Mucosa of descending colon (tissue), 3 donors: ENCODE measurements at regions not wholly inside any gene's neighbourhood (a gene's known extent, or its start where the extent isn't known, plus 50 kb on each side); places are given as distances from the start of the nearest gene placed in this dataset.

Source experiments
- ATAC-seq: fragments of 200-7000 bp; cut with Tn5 transposase; one replicate; pipeline ENCODE4 v1.9.1; 2020; ENCODE audit warnings: mild to moderate bottlenecking, moderate library complexity
- DNase-seq, 3 donors: peaks; one replicate each; pipeline ENCODE4 v3.0.0-alpha.2; 2020
- H3K36me3 ChIP-seq: fragments of 200-600 bp; one replicate; pipeline ENCODE4 v1.8.0; 2021; ENCODE audit warnings: low read depth, mild to moderate bottlenecking
- H3K4me1 ChIP-seq: fragments of 200-600 bp; one replicate; pipeline ENCODE4 v1.8.0; 2021; ENCODE audit warnings: low read depth, mild to moderate bottlenecking
- H3K4me3 ChIP-seq: fragments of 200-600 bp; one replicate; pipeline ENCODE4 v1.8.0; 2021; ENCODE audit warnings: mild to moderate bottlenecking
- H3K9me3 ChIP-seq: fragments of 200-600 bp; one replicate; pipeline ENCODE4 v1.8.0; 2021; ENCODE audit warnings: mild to moderate bottlenecking
- intact Hi-C, 2 donors: fragments of 100-400 bp; cut with DNase I in 1 of 2; cut with micrococcal nuclease in 1 of 2; formaldehyde crosslinking; loops; one replicate each; pipeline versions ENCODE4 v1.11.0 to v1.11.1; 2022; cut with DNase I, micrococcal nuclease
- TF ChIP-seq, protein P1 (sequence below): fragments of 200-600 bp; IDR thresholded peaks from one replicate; pipeline ENCODE4 v1.8.0; 2022; ENCODE audit warnings: antibody characterized with exemption, mild to moderate bottlenecking
- donor health status: DM: no; HTN: no; CAD: no; lungs with moderate emphysema.
- donor health status: DM: no; HTN: no; CAD: no.
- donor health status: DM: no; HTN: yes; CAD: no.

DNA sequence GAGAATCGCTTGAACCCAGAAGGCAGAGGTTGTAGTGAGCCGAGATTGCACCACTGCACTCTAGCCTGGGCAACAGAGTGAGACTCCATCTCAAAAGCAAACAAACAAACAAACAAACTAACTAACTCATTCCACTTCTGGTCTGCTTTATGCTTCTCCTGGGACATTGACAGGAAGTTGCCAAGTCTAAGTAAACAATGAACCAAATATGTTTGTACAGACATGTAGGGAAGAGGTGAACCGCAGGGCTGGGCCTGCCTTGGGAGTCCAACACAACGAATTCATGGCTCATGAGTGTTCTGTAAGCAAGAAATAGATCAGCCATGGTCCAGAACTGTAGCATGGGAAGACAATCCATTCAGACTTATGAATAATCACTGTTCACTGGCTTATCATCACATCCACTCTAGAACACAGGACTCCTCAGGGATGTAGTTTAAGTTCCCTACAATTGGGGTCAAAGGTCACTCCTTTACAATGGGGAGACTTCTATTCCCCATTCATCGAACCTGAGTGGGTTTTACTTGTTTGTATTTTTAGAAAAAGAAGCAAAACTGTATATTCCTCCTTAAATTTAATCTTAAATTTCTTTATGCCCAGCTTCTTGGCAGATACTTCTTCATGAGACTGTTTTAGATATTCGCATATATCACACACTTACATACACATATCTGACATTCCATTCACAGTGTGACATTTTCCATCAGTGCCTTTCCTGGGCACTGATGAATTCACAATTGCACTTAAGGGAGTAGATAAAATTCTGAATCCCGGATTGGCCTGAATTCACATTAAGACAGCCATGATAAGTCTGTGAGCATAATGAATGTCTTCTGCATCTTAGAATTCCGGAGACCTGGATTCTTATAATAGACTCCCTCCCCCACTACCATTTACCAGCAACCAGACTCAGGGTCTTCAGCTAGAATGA is 159.1 kb upstream of the EEPD1 start:
- Histone ChIP-seq H3K36me3 (no peaks in the 10 kb centered on the region), H3K4me3 (no peak overlapping the region), H3K4me1 (no peaks in the 10 kb centered on the region), H3K9me3 (no peaks in the 10 kb centered on the region)
- intact Hi-C loops, result no loop called here
- TF ChIP-seq, protein P1, sequence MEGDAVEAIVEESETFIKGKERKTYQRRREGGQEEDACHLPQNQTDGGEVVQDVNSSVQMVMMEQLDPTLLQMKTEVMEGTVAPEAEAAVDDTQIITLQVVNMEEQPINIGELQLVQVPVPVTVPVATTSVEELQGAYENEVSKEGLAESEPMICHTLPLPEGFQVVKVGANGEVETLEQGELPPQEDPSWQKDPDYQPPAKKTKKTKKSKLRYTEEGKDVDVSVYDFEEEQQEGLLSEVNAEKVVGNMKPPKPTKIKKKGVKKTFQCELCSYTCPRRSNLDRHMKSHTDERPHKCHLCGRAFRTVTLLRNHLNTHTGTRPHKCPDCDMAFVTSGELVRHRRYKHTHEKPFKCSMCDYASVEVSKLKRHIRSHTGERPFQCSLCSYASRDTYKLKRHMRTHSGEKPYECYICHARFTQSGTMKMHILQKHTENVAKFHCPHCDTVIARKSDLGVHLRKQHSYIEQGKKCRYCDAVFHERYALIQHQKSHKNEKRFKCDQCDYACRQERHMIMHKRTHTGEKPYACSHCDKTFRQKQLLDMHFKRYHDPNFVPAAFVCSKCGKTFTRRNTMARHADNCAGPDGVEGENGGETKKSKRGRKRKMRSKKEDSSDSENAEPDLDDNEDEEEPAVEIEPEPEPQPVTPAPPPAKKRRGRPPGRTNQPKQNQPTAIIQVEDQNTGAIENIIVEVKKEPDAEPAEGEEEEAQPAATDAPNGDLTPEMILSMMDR, result no peak
- peak; percentile 83 for ATAC-seq
- peak in 1 of 3 donors; percentile 54 for DNase-seq

DNA sequence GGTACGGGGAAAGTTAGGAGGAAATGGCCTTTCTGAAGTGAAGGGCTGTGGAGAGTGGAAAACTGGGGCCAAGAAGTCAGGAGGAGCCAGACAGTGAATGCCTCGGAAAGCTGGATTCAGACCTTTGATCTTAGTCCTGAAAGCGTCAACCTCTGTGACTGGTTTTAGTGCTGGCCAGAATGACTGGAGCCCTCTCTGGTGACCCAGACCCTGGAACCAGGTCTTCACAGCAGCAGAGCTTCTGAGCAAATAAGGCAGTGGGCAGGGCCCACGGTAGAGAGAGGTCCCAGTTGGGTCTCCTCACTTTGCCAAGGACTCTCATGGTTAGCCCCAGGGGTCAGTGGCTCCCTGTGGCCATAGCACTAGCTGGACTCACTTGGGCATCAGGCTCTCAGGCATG is 157.7 kb upstream of the EEPD1 start:
- Histone ChIP-seq H3K9me3 (no peaks in the 10 kb centered on the region), H3K4me1 (no peaks in the 10 kb centered on the region), H3K4me3 (no peak overlapping the region), H3K36me3 (no peaks in the 10 kb centered on the region)
- no peak for DNase-seq
- TF ChIP-seq, protein P1, result no peak
- intact Hi-C loops, result no loop called here
- no peak for ATAC-seq

DNA sequence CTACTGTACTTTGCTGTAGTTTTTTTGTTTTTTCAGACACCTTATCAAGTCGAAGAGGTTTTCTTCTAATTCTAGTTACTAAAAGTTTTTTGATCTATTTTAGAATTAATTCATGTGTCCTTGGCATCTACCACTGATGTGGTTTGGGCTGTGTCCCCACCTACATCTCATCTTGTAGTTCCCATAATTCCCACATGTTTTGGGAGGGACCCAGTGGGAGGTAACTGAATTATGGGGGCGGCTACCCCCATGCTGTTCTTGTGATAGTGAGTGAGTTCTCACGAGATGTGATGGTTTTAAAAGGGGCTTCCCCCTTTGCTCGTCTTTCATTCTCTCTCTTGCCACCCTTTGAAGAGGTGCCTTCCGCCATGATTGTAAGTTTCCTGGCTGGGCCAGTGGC is 154.6 kb upstream of the EEPD1 start:
- intact Hi-C loops, result no loop called here
- TF ChIP-seq, protein P1, result no peak
- H3K4me1 ChIP-seq, result no peaks in the 10 kb centered on the region
- DNase-seq (no peak), ATAC-seq (no peak)
- H3K4me3 ChIP-seq, result no peak overlapping the region
- H3K9me3 ChIP-seq, result no peaks in the 10 kb centered on the region
- H3K36me3 ChIP-seq, result no peaks in the 10 kb centered on the region

DNA sequence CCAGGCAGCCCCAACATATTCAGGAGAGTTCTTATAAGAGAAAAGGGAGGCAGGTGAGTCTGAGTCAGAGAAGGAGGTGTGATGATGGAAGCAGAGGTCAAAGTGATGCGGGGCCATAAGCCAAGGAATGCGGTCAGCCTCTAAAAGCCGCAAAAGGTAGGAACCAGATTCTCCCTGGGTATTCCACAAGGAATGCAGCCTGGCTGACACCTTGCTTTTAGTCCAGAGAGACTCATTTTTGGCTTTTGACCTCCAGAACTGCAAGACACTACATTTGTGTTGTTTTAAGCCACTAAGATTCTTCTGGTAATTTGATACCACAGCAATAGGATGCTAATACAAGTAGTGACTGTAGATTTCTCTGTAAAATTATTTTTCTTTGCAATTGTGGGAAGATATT is 151.5 kb upstream of the EEPD1 start:
- H3K4me3 ChIP-seq, result no peak overlapping the region
- TF ChIP-seq, protein P1, result no peak
- DNase-seq (no peak), ATAC-seq (no peak)
- intact Hi-C loops, result no loop called here
- H3K36me3 ChIP-seq, result no peaks in the 10 kb centered on the region
- no peaks in the 10 kb centered on the region for H3K9me3 ChIP-seq
- H3K4me1 ChIP-seq, result no peaks in the 10 kb centered on the region

DNA sequence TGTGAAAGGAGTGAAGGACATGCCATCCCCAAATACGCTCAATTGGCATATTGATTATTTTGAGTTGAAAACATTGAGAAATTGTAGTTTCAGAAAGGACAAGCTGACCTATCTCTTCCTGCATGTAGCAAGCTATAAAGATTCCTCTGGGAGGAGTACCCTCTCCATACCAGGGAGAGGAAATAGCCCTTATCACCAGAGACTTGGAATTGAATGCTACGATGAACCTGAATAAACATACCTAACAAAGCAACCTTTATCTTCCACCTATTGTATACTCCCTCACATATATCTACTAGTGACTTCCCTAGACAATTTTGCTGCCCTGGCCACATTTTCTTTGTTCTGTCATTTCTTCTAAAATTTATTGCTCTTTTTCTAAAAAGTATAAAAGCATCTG is 150.2 kb upstream of the EEPD1 start:
- Histone ChIP-seq H3K36me3 (no peaks in the 10 kb centered on the region), H3K9me3 (no peaks in the 10 kb centered on the region), H3K4me3 (no peak overlapping the region), H3K4me1 (no peaks in the 10 kb centered on the region)
- intact Hi-C loops, result no loop called here
- TF ChIP-seq, protein P1, result no peak
- ATAC-seq, result peak; percentile 36
- no peak for DNase-seq
